Calu3 (cell line): ENCODE measurements at regions not wholly inside any gene's neighbourhood (a gene's known extent, or its start where the extent isn't known, plus 50 kb on each side); places are given as distances from the start of the nearest gene placed in this dataset.
"Not testable (repeated sequence)": the region's sequence is repeated elsewhere in the genome, so short reads cannot be mapped to it uniquely, and the experiment has no call there.

Experiments
- BruUV-seq: library from RNA; stranded (reverse); fragments of 400-500 nt; replicated peaks from 2 replicates; lab custom pipeline; 2021; lab: Mats Ljungman, UMichigan
- CTCF ChIA-PET: fragments of 300-600 bp; sonication (Branson Sonifier 250); formaldehyde crosslinking; loops from one replicate; lab custom pipeline; 2022; ENCODE audit warnings: antibody characterized with exemption; lab: Charles Lee
- DNase-seq: peaks from one replicate; pipeline ENCODE4 v3.0.0; 2022
- H3K27ac Mint-ChIP-seq: one replicate; pipeline ENCODE4 v1.8.0; 2022; ENCODE audit warnings: mixed read lengths; ENCODE audit not compliant: unreplicated experiment
- H3K27me3 Mint-ChIP-seq: one replicate; pipeline ENCODE4 v1.8.0; 2022; ENCODE audit warnings: mixed read lengths; ENCODE audit not compliant: unreplicated experiment
- H3K36me3 Mint-ChIP-seq: one replicate; pipeline ENCODE4 v1.8.0; 2022; ENCODE audit warnings: mild to moderate bottlenecking, moderate library complexity, mixed read lengths; ENCODE audit not compliant: insufficient read depth, unreplicated experiment
- H3K4me1 Mint-ChIP-seq: one replicate; pipeline ENCODE4 v1.8.0; 2022; ENCODE audit warnings: mild to moderate bottlenecking, low read depth, mixed read lengths; ENCODE audit not compliant: unreplicated experiment
- H3K4me3 Mint-ChIP-seq: one replicate; pipeline ENCODE4 v1.8.0; 2022; ENCODE audit warnings: mild to moderate bottlenecking, low read depth, moderate library complexity, mixed read lengths; ENCODE audit not compliant: unreplicated experiment
- H3K9me3 Mint-ChIP-seq: one replicate; pipeline ENCODE4 v1.8.0; 2022; ENCODE audit warnings: low read depth, mixed read lengths; ENCODE audit not compliant: unreplicated experiment
- intact Hi-C: fragments of 100-400 bp; cut with micrococcal nuclease; formaldehyde crosslinking; loops from one replicate; pipeline ENCODE4 v1.10.0; 2022; ENCODE audit not compliant: unreplicated experiment
- TF ChIP-seq, protein P1 (sequence below): fragments of 200-600 bp; IDR thresholded peaks from one replicate; pipeline ENCODE4 v1.8.0; 2022; ENCODE audit warnings: antibody characterized with exemption; ENCODE audit not compliant: unreplicated experiment

GRCh38 chr14:51464411-51464810 lies 187.3 kb upstream of the FRMD6 start:
- no peaks in the 10 kb centered on the region for H3K36me3 Mint-ChIP-seq

DNA sequence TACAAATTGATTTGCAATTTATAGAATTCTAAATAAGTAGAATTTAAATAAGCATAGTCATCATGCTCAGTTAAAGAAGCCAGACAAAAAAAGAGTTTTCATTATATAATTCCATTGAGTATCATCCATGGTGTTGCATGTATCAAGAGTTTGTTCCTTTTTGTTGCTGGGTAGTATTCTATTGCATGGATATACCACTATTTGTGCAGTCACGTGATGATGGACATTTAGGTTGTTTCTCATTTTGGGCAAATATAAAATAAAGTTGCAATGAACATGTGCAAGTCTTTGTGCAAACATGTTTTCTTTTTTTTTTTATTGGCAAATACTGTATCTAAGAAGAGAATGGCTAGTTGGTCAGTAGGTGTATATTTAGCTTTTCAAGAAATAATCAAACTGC lies 186.2 kb upstream of the FRMD6 start:
- CTCF ChIA-PET = no interaction called here
- Mint-ChIP-seq H3K27me3 (no peaks in the 10 kb centered on the region), H3K4me3 (no peak overlapping the region), H3K9me3 (no peaks in the 10 kb centered on the region), H3K27ac (no peak overlapping the region), H3K36me3 (no peaks in the 10 kb centered on the region), H3K4me1 (peaks cover 14% of the 10 kb centered on the region)
- intact Hi-C loops = no loop called here
- DNase-seq = no peak
- BruUV-seq = no TSS peak
- TF ChIP-seq, protein P1, sequence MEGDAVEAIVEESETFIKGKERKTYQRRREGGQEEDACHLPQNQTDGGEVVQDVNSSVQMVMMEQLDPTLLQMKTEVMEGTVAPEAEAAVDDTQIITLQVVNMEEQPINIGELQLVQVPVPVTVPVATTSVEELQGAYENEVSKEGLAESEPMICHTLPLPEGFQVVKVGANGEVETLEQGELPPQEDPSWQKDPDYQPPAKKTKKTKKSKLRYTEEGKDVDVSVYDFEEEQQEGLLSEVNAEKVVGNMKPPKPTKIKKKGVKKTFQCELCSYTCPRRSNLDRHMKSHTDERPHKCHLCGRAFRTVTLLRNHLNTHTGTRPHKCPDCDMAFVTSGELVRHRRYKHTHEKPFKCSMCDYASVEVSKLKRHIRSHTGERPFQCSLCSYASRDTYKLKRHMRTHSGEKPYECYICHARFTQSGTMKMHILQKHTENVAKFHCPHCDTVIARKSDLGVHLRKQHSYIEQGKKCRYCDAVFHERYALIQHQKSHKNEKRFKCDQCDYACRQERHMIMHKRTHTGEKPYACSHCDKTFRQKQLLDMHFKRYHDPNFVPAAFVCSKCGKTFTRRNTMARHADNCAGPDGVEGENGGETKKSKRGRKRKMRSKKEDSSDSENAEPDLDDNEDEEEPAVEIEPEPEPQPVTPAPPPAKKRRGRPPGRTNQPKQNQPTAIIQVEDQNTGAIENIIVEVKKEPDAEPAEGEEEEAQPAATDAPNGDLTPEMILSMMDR = no peak

More at GRCh38 chr14:51464411-51464810, 187.3 kb upstream of the FRMD6 start:
- Mint-ChIP-seq H3K27me3 (no peaks in the 10 kb centered on the region), H3K9me3 (no peaks in the 10 kb centered on the region), H3K4me3 (no peak overlapping the region), H3K4me1 (peaks cover 14% of the 10 kb centered on the region), H3K27ac (no peak overlapping the region)
- intact Hi-C loops = no loop called here
- no TSS peak for BruUV-seq
- TF ChIP-seq, protein P1 = no peak
- DNase-seq = no peak
- CTCF ChIA-PET = no interaction called here

DNA sequence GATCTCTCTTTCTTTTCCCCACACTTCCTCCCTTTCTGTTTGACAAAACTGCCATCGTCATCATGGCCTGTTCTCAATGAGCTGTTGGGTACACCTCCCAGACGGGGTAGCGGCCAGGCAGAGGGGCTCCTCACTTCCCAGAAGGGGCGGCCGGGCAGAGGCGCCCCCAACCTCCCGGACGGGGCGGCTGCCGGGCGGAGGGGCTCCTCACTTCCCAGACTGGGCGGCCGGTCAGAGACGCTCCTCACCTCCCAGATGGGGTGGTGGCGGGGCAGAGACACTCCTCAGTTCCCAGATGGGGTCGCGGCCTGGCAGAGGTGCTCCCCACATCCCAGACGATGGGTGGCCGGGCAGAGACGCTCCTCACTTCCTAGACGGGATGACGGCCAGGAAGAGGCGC lies 184.3 kb upstream of the FRMD6 start:
- DNase-seq, CTCF ChIA-PET, BruUV-seq, H3K4me1 Mint-ChIP-seq, H3K4me3 Mint-ChIP-seq, H3K27me3 Mint-ChIP-seq, intact Hi-C loops, H3K36me3 Mint-ChIP-seq, H3K9me3 Mint-ChIP-seq, H3K27ac Mint-ChIP-seq: not testable (repeated sequence)

DNA sequence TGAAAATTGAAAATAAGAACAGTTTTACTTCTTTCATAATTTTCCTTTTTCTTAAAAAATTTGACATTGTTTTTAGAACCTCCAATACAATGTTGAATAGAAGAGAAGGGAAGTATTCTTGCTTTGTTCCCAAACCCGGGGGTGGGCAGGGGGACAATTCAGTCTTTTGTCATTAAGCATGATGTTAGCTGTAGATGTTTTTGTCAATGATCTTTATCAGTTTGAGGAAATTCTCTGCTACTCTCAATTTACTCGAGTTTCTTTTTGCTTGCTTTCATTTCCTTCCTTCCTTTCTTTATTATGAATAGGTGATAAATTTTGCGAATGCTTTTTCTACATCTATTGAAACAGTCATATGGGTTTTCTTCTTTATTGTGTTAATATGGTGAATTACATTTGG lies 183.2 kb upstream of the FRMD6 start:
- Mint-ChIP-seq H3K36me3 (no peaks in the 10 kb centered on the region), H3K27me3 (no peaks in the 10 kb centered on the region), H3K4me1 (peaks cover 7% of the 10 kb centered on the region), H3K4me3 (no peak overlapping the region), H3K27ac (no peak overlapping the region), H3K9me3 (no peaks in the 10 kb centered on the region)
- CTCF ChIA-PET = no interaction called here
- TF ChIP-seq, protein P1 = no peak
- DNase-seq = no peak
- no TSS peak for BruUV-seq
- intact Hi-C loops = no loop called here

GRCh38 chr14:51472881-51473280 lies 178.8 kb upstream of the FRMD6 start:
- Mint-ChIP-seq H3K4me3 (no peak overlapping the region), H3K9me3 (no peaks in the 10 kb centered on the region), H3K27ac (no peak overlapping the region), H3K27me3 (no peaks in the 10 kb centered on the region), H3K4me1 (peaks cover 19% of the 10 kb centered on the region), H3K36me3 (no peaks in the 10 kb centered on the region)
- DNase-seq = peak; percentile 41
- intact Hi-C loops = no loop called here
- TF ChIP-seq, protein P1 = no peak
- no TSS peak for BruUV-seq
- CTCF ChIA-PET = interaction anchor here (0.7 to 1.5 kb wide), 6 partner anchors 21 to 574 kb away, joined by 3 to 5 read pairs (median 3); partner anchors contain the start of gene FRMD6
